Sigmoid colon (tissue), 6 donors: ENCODE measurements at regions not wholly inside any gene's neighbourhood (a gene's known extent, or its start where the extent isn't known, plus 50 kb on each side); places are given as distances from the start of the nearest gene placed in this dataset.

Experiments used
- DNase-seq: peaks from one replicate; pipeline ENCODE4 v3.0.0-alpha.2; 2019
- H3K27ac ChIP-seq, 4 donors: fragments of 200-600 bp; sonication (generic); one replicate each; pipeline ENCODE4 v1.5.1; 2016 to 2019; ENCODE audit warnings: mild to moderate bottlenecking in 1 of 4
- H3K27me3 ChIP-seq, 3 donors: fragments of 200-600 bp; sonication (generic); one replicate each; pipeline ENCODE4 v1.5.1; 2019; ENCODE audit warnings: mild to moderate bottlenecking in 1 of 3
- H3K36me3 ChIP-seq, 4 donors: fragments of 200-600 bp; sonication (generic); one replicate each; pipeline ENCODE4 v1.5.1; 2016 to 2019
- H3K4me1 ChIP-seq, 4 donors: fragments of 200-600 bp; sonication (generic); one replicate each; pipeline ENCODE4 v1.5.1; 2017 to 2019
- H3K4me3 ChIP-seq, 4 donors: fragments of 200-600 bp; sonication (generic); one replicate each; pipeline ENCODE4 v1.5.1; 2017 to 2019; ENCODE audit warnings: mild to moderate bottlenecking in 2 of 4, moderate library complexity in 1 of 4
- H3K9me3 ChIP-seq, 4 donors: fragments of 200-600 bp in 3 of 4; sonication (generic) in 3 of 4; one replicate each; pipeline versions ENCODE4 v1.5.1 to v1.6.1; 2013 to 2019
- CTCF ChIP-seq, 4 experiments: fragments of 450-650 bp in 3 of 4; fragments of 200-600 bp in 1 of 4; IDR thresholded peaks; one replicate each; pipeline ENCODE4 v1.5.1; 2016 to 2019; ENCODE audit warnings: antibody characterized with exemption in 4 of 4, mild to moderate bottlenecking in 3 of 4, moderate library complexity in 2 of 4
- EP300 ChIP-seq, 4 donors: sonication (generic); formaldehyde crosslinking; IDR thresholded peaks; one replicate each; pipeline ENCODE4 v1.6.1; 2017; ENCODE audit warnings: antibody characterized with exemption in 4 of 4
- POLR2A ChIP-seq, 2 donors: fragments of 450-650 bp; IDR thresholded peaks; one replicate each; pipeline ENCODE4 v1.6.1; 2016; ENCODE audit warnings: antibody characterized with exemption in 2 of 2, mild to moderate bottlenecking in 2 of 2, moderate library complexity in 2 of 2
- POLR2AphosphoS5 ChIP-seq, 4 donors: sonication (generic); formaldehyde crosslinking; IDR thresholded peaks; one replicate each; pipeline ENCODE4 v1.6.1; 2017; ENCODE audit warnings: antibody characterized with exemption in 4 of 4
- whole genome bisulfite sequencing, 2 donors: extraction: QIAGEN DNeasy Blood & Tissue Kit; methylation state at CpG; one replicate each; pipeline ENCODE4 v1.1.7; 2013; 5-methylcytosine and 5-hydroxymethylcytosine counted together
- intact Hi-C: fragments of 100-400 bp; cut with DNase I; formaldehyde crosslinking; loops from one replicate; pipeline ENCODE4 v1.15.1; 2023
- donor health status: healthy with polysubstance abuse.
- donor health status: healthy.

- H3K4me3 ChIP-seq, result no peak overlapping the region
- H3K27me3 ChIP-seq, result no peaks in the 10 kb centered on the region
- H3K36me3 ChIP-seq, result no peaks in the 10 kb centered on the region
- intact Hi-C loops, result no loop called here
- H3K4me1 ChIP-seq, result no peaks in the 10 kb centered on the region
- no peak overlapping the region for H3K27ac ChIP-seq
- 63 to 71% methylated on average over 5 of the region's 5 CpGs for WGBS, 2 donors
- no peak for TF ChIP-seq POLR2A (IDR thresholded peaks at IDR 0.05)
- TF ChIP-seq CTCF (IDR thresholded peaks at IDR 0.05), result no peak
- no peak for TF ChIP-seq EP300 (IDR thresholded peaks at IDR 0.05)
- no peak for TF ChIP-seq POLR2AphosphoS5 (IDR thresholded peaks at IDR 0.05)
- H3K9me3 ChIP-seq, result no peaks in the 10 kb centered on the region
- DNase-seq, result no peak
Observed at GRCh38 chr12:126734296-126734695, 1532.7 kb upstream of the TMEM132C start.

DNA sequence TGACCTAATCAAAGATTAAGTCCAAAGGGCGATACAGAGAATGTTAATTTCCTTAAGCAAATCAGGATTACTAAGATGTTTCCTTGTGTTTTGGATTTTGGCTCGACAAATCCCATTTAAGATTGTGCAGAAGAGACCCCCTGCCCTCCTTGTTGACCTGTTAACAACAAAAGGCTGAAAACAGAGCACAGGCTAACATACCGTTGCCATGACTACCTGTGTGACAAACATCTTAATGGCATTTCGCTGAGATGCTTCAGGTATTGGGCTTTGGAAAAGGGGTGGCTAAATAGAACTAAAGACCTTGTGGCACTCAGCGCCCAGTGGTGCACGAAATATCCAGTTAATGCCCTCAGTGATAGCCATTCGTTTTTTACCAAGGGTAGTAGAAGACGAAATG lies 1532.3 kb upstream of the TMEM132C start:
- TF ChIP-seq EP300 (IDR thresholded peaks at IDR 0.05) (no peak), CTCF (IDR thresholded peaks at IDR 0.05) (no peak)
- H3K27me3 ChIP-seq, result no peaks in the 10 kb centered on the region
- H3K27ac ChIP-seq, result no peak overlapping the region
- no peak overlapping the region for H3K4me3 ChIP-seq
- WGBS, 2 donors, result 79 to 82% methylated on average over 8 of the region's 8 CpGs
- no peaks in the 10 kb centered on the region for H3K36me3 ChIP-seq
- intact Hi-C loops, result no loop called here
- H3K4me1 ChIP-seq, result no peaks in the 10 kb centered on the region
- DNase-seq, result no peak
- no peaks in the 10 kb centered on the region for H3K9me3 ChIP-seq

DNA sequence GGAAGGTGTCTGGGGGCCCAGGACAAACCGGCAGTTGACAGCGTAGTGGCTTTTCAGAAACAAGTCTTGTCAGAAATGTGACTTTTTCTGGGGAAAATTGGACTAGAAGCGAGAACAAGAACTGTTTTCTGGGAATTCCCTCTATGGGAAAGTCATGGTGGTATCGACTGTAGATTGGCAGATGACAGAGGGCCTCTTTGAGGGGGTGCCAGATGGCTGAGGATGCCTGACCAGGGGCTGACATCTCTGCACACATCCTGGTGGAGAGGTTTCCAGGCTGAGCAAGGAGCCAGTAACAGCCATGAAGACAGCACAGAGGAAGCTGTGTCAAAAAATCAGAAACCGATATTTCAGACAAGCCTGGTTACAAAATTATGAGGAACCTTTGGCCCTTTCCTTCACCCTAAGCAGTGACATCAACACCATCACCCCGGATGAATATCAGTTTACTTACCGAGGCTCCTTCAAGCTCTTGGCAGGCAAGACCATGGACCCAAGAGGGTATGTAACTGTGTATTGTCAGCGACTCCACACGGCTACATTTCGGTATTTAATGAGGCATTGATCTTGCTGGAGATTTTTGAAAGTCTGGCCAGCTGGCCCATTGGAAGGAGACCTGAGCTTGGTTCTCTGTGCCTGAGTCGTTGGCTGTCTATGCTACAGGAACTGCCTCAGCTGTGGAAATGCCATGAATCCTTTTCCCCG lies 1525.3 kb upstream of the TMEM132C start:
- Histone ChIP-seq H3K27ac (no peak overlapping the region), H3K4me1 (no peaks in the 10 kb centered on the region), H3K27me3 (no peaks in the 10 kb centered on the region), H3K9me3 (no peaks in the 10 kb centered on the region), H3K36me3 (no peaks in the 10 kb centered on the region), H3K4me3 (no peak overlapping the region)
- 84% methylated on average over 12 of the region's 12 CpGs for WGBS, 2 donors
- no peak for TF ChIP-seq EP300 (IDR thresholded peaks at IDR 0.05)
- no peak for TF ChIP-seq POLR2AphosphoS5 (IDR thresholded peaks at IDR 0.05)
- TF ChIP-seq POLR2A (IDR thresholded peaks at IDR 0.05), result no peak
- no peak for DNase-seq
- intact Hi-C loops, result loop anchor here (10.0 kb wide), 1 partner anchor 1207 kb away; no protein-coding TSS in a partner anchor

DNA sequence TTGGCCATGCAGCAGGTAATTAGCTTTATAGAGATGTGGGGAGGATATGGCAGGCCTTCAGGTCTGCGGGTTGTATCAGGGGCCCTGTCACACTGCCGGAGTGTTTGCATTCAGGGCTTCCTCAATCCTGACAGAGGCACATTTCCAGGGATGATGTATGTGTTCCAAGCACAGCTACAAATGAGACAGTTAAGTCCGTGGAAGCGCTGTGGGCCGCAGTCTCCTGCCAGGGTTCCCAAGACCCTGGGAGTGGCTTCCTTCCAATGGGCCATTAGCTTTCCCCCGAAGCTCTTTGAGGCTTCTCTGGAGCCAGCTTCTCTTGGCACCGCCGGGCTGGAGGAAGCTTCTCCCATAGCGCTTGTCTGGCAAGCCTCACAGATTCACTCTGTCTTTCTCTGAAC lies 1524.7 kb upstream of the TMEM132C start:
- Histone ChIP-seq H3K36me3 (no peaks in the 10 kb centered on the region), H3K27me3 (no peaks in the 10 kb centered on the region), H3K4me1 (no peaks in the 10 kb centered on the region), H3K27ac (no peak overlapping the region), H3K9me3 (no peaks in the 10 kb centered on the region), H3K4me3 (no peak overlapping the region)
- 76 to 85% methylated on average over 9 of the region's 9 CpGs for WGBS, 2 donors
- intact Hi-C loops, result loop anchor here (10.0 kb wide), 1 partner anchor 1207 kb away; no protein-coding TSS in a partner anchor
- DNase-seq, result no peak
- TF ChIP-seq POLR2A (IDR thresholded peaks at IDR 0.05) (no peak), CTCF (IDR thresholded peaks at IDR 0.05) (no peak), EP300 (IDR thresholded peaks at IDR 0.05) (no peak), POLR2AphosphoS5 (IDR thresholded peaks at IDR 0.05) (no peak)

- intact Hi-C loops, result loop anchor here (5.0 to 10.0 kb wide), 2 partner anchors 1213 to 1565 kb away; no protein-coding TSS in a partner anchor
- 55 to 60% methylated on average over 11 of the region's 11 CpGs for WGBS, 2 donors
- H3K27ac ChIP-seq, result no peak overlapping the region
- H3K9me3 ChIP-seq, result no peaks in the 10 kb centered on the region
- H3K4me1 ChIP-seq, result no peaks in the 10 kb centered on the region
- DNase-seq, result no peak
- no peak for TF ChIP-seq POLR2A (IDR thresholded peaks at IDR 0.05)
- TF ChIP-seq POLR2AphosphoS5 (IDR thresholded peaks at IDR 0.05), result no peak
- no peak for TF ChIP-seq EP300 (IDR thresholded peaks at IDR 0.05)
- peak; percentile 18 to 81 (median 58) for TF ChIP-seq CTCF (IDR thresholded peaks at IDR 0.05)
- H3K36me3 ChIP-seq, result no peaks in the 10 kb centered on the region
- no peaks in the 10 kb centered on the region for H3K27me3 ChIP-seq
- no peak overlapping the region for H3K4me3 ChIP-seq
Observed at GRCh38 chr12:126747530-126748149, 1519.3 kb upstream of the TMEM132C start.
